Mesendoderm (in vitro differentiated cells): ENCODE measurements at regions not wholly inside any gene's neighbourhood (a gene's known extent, or its start where the extent isn't known, plus 50 kb on each side); places are given as distances from the start of the nearest gene placed in this dataset.

Source experiments
- DNase-seq: peaks from one replicate; pipeline ENCODE4 v3.0.0; 2013
- H2AK5ac ChIP-seq: 2 replicates; pipeline ENCODE4 v1.6.1; 2013; ENCODE audit warnings: low read length, inconsistent platforms
- H2BK120ac ChIP-seq: 2 replicates; pipeline ENCODE4 v1.6.1; 2013; ENCODE audit warnings: low read depth, mild to moderate bottlenecking, low read length, moderate library complexity, mixed read lengths
- H2BK15ac ChIP-seq: replicated peaks from 2 replicates; pipeline ENCODE4 v1.6.1; 2013; ENCODE audit warnings: low read depth, mild to moderate bottlenecking, moderate library complexity
- H2BK5ac ChIP-seq: 2 replicates; pipeline ENCODE4 v1.6.1; 2013; ENCODE audit warnings: low read length, inconsistent platforms
- H3K18ac ChIP-seq: 2 replicates; pipeline ENCODE4 v1.6.1; 2013; ENCODE audit warnings: mild to moderate bottlenecking, low read length, mixed read lengths
- H3K23ac ChIP-seq: one replicate; pipeline ENCODE4 v1.6.1; 2013; ENCODE audit warnings: low read length
- H3K27ac ChIP-seq: 2 replicates; pipeline ENCODE4 v1.5.1; 2013; ENCODE audit warnings: low read depth, mild to moderate bottlenecking, inconsistent platforms, low read length, moderate library complexity
- H3K27me3 ChIP-seq: 2 replicates; pipeline ENCODE4 v1.6.1; 2013; ENCODE audit warnings: low read length, control low read depth, mild to moderate bottlenecking, inconsistent platforms; ENCODE audit not compliant: insufficient read depth, poor library complexity
- H3K36me3 ChIP-seq: 2 replicates; pipeline ENCODE4 v1.6.1; 2013; ENCODE audit warnings: low read length, inconsistent platforms; ENCODE audit not compliant: control insufficient read depth, insufficient read depth
- H3K4ac ChIP-seq: one replicate; pipeline ENCODE4 v1.6.1; 2013; ENCODE audit warnings: low read depth, mild to moderate bottlenecking, low read length, moderate library complexity
- H3K4me1 ChIP-seq: 2 replicates; pipeline ENCODE4 v1.6.1; 2013; ENCODE audit warnings: low read depth, low read length, inconsistent platforms; ENCODE audit not compliant: control insufficient read depth
- H3K4me2 ChIP-seq: 2 replicates; pipeline ENCODE4 v1.6.1; 2013; ENCODE audit warnings: low read length
- H3K4me3 ChIP-seq: 2 replicates; pipeline ENCODE4 v1.5.1; 2013; ENCODE audit warnings: mild to moderate bottlenecking, low read length
- H3K56ac ChIP-seq: one replicate; pipeline ENCODE4 v1.6.1; 2013; ENCODE audit warnings: low read length
- H3K79me1 ChIP-seq: 2 replicates; pipeline ENCODE4 v1.6.1; 2013; ENCODE audit warnings: low read length, inconsistent platforms
- H3K79me2 ChIP-seq: 2 replicates; pipeline ENCODE4 v1.6.1; 2013; ENCODE audit warnings: mild to moderate bottlenecking, low read length; ENCODE audit not compliant: control insufficient read depth, insufficient read depth
- H3K9ac ChIP-seq: 2 replicates; pipeline ENCODE4 v1.6.1; 2013; ENCODE audit warnings: low read length, inconsistent platforms
- H4K5ac ChIP-seq: one replicate; pipeline ENCODE4 v1.6.1; 2013; ENCODE audit warnings: low read length
- H4K8ac ChIP-seq: one replicate; pipeline ENCODE4 v1.6.1; 2013; ENCODE audit warnings: low read depth, mild to moderate bottlenecking, control low read depth, low read length, moderate library complexity
- WGBS: extraction: QIAGEN DNeasy Blood & Tissue Kit; methylation state at CpG from one replicate; pipeline ENCODE4 v1.1.7; 2013; ENCODE audit warnings: low lambda C conversion rate, missing lambda C conversion rate; ENCODE audit not compliant: insufficient coverage; ENCODE audit errors: extremely low coverage; 5-methylcytosine and 5-hydroxymethylcytosine counted together

- no CpG with 5 or more reads among the region's 1 CpG for WGBS
Measured at GRCh38 chr13:104086210-104086609, 1020.0 kb upstream of the SLC10A2 start.

DNA sequence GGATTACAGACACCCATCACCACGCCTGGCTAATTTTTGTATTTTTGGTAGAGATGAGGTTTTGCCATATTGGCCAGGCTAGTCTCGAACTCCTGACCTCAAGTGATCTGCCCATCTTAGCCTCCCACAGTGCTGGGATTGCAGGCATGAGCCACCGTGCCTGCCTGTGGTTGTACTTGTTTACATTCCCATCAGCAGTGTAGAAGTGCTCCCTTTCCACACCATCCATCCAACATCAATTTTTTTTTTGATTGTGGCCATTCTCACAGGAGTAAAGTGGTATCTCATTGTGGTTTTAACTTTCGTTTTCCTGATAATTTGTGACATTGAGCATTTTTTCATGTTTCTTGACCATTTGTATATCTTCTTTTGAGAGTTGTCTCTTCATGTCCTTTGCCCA lies 1019.4 kb upstream of the SLC10A2 start:
- no peaks in the 10 kb centered on the region for H3K79me1 ChIP-seq
- no peak overlapping the region for H3K23ac ChIP-seq
- no peaks in the 10 kb centered on the region for H3K27me3 ChIP-seq
- no peak for DNase-seq
- no peak overlapping the region for H3K27ac ChIP-seq
- H3K4me2 ChIP-seq = no peak overlapping the region
- H3K18ac ChIP-seq = no peak overlapping the region
- H3K36me3 ChIP-seq = no peaks in the 10 kb centered on the region
- H4K8ac ChIP-seq = no peak overlapping the region
- WGBS = no CpG with 5 or more reads among the region's 4 CpGs
- no peak overlapping the region for H3K4ac ChIP-seq
- no peak overlapping the region for H2BK120ac ChIP-seq
- H3K56ac ChIP-seq = no peak overlapping the region
- H2BK15ac ChIP-seq = no peak overlapping the region
- H3K79me2 ChIP-seq = no peaks in the 10 kb centered on the region
- no peak overlapping the region for H3K4me3 ChIP-seq
- H2BK5ac ChIP-seq = no peak overlapping the region
- no peak overlapping the region for H4K5ac ChIP-seq
- H3K4me1 ChIP-seq = no peaks in the 10 kb centered on the region
- no peak overlapping the region for H3K9ac ChIP-seq
- H2AK5ac ChIP-seq = no peak overlapping the region

More at GRCh38 chr13:104086210-104086609, 1020.0 kb upstream of the SLC10A2 start:
- H3K4me3 ChIP-seq = no peak overlapping the region
- no peak overlapping the region for H4K8ac ChIP-seq
- no peak overlapping the region for H2AK5ac ChIP-seq
- H3K27ac ChIP-seq = no peak overlapping the region
- no peak overlapping the region for H2BK5ac ChIP-seq
- no peaks in the 10 kb centered on the region for H3K27me3 ChIP-seq
- H3K36me3 ChIP-seq = no peaks in the 10 kb centered on the region
- H4K5ac ChIP-seq = no peak overlapping the region
- H3K23ac ChIP-seq = no peak overlapping the region
- H3K79me1 ChIP-seq = no peaks in the 10 kb centered on the region
- H3K4me1 ChIP-seq = no peaks in the 10 kb centered on the region
- H3K4ac ChIP-seq = no peak overlapping the region
- no peak overlapping the region for H3K18ac ChIP-seq
- H2BK15ac ChIP-seq = no peak overlapping the region
- H3K4me2 ChIP-seq = no peak overlapping the region
- no peak for DNase-seq
- no peak overlapping the region for H3K9ac ChIP-seq
- H3K79me2 ChIP-seq = no peaks in the 10 kb centered on the region
- H2BK120ac ChIP-seq = no peak overlapping the region
- H3K56ac ChIP-seq = no peak overlapping the region

- Histone ChIP-seq H3K23ac (no peak overlapping the region), H4K8ac (no peak overlapping the region), H2BK5ac (no peak overlapping the region), H2BK15ac (no peak overlapping the region), H3K36me3 (no peaks in the 10 kb centered on the region), H3K79me2 (no peaks in the 10 kb centered on the region), H3K4me1 (no peaks in the 10 kb centered on the region), H3K4me2 (no peak overlapping the region), H3K9ac (no peak overlapping the region), H3K4ac (no peak overlapping the region), H3K27me3 (no peaks in the 10 kb centered on the region), H2AK5ac (no peak overlapping the region), H3K4me3 (no peak overlapping the region), H3K27ac (no peak overlapping the region), H3K56ac (no peak overlapping the region), H4K5ac (no peak overlapping the region), H3K18ac (no peak overlapping the region), H3K79me1 (no peaks in the 10 kb centered on the region), H2BK120ac (no peak overlapping the region)
- WGBS = no CpG with 5 or more reads among the region's 2 CpGs
- DNase-seq = no peak
Measured at GRCh38 chr13:104074326-104074725, 1008.1 kb upstream of the SLC10A2 start.

DNA sequence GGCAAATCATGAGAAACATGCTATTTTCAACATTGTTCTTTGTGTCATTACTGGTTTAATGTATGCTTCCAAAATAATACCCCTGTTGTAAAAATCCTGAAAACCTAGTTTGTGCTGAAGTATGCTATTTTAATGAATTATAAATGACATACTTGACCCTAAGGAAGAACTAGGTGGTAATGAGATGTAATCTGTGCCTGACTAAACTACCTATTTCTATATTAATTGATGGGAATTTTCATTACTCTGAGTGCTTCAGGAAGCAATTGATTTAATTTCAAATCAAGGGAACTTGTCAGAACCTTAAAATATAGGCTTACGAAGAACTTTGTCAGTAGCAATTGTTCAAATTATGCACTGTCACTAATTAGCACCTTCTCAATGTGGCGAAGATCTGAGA lies 1005.6 kb upstream of the SLC10A2 start:
- Histone ChIP-seq H2BK5ac (no peak overlapping the region), H2AK5ac (no peak overlapping the region), H3K4me3 (no peak overlapping the region), H3K56ac (no peak overlapping the region), H3K4ac (no peak overlapping the region), H3K9ac (no peak overlapping the region), H3K4me1 (no peaks in the 10 kb centered on the region), H2BK15ac (no peak overlapping the region), H3K36me3 (no peaks in the 10 kb centered on the region), H3K23ac (no peak overlapping the region), H3K4me2 (no peak overlapping the region), H2BK120ac (no peak overlapping the region), H3K27ac (no peak overlapping the region), H3K79me1 (no peaks in the 10 kb centered on the region), H4K8ac (no peak overlapping the region), H4K5ac (no peak overlapping the region), H3K18ac (no peak overlapping the region), H3K79me2 (no peaks in the 10 kb centered on the region), H3K27me3 (no peaks in the 10 kb centered on the region)
- no peak for DNase-seq
- no CpG with 5 or more reads among the region's 2 CpGs for WGBS

DNA sequence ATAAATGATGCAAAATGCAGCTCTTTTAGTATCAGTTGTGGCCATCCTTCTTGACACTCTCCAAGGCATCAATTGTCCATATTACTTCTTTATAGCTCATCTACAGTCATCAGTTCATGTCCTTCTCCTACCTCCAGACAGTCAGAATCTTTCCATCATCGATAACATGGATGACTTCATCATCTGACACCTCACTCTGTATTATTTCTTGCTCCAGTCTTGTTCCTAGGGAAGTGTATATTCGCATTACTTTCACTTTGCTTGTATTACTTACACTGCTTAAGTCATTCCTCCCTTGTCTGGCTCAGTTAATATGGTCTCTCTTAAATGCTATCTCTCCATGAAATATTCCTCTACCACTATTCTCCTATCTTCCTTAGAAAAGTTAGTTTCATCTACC lies 999.1 kb upstream of the SLC10A2 start:
- Histone ChIP-seq H3K79me2 (no peaks in the 10 kb centered on the region), H3K27me3 (no peaks in the 10 kb centered on the region), H3K4ac (no peak overlapping the region), H4K8ac (no peak overlapping the region), H3K18ac (no peak overlapping the region), H3K4me2 (no peak overlapping the region), H3K36me3 (no peaks in the 10 kb centered on the region), H3K23ac (no peak overlapping the region), H3K27ac (no peak overlapping the region), H2BK120ac (no peak overlapping the region), H3K56ac (no peak overlapping the region), H3K4me1 (no peaks in the 10 kb centered on the region), H2AK5ac (no peak overlapping the region), H2BK15ac (no peak overlapping the region), H4K5ac (no peak overlapping the region), H2BK5ac (no peak overlapping the region), H3K79me1 (no peaks in the 10 kb centered on the region), H3K9ac (no peak overlapping the region), H3K4me3 (no peak overlapping the region)
- no peak for DNase-seq
- no CpG with 5 or more reads among the region's 2 CpGs for WGBS

- Histone ChIP-seq H3K36me3 (no peaks in the 10 kb centered on the region), H2BK5ac (no peak overlapping the region), H3K56ac (no peak overlapping the region), H3K79me1 (no peaks in the 10 kb centered on the region), H3K4me2 (no peak overlapping the region), H3K27me3 (no peaks in the 10 kb centered on the region), H3K4me3 (no peak overlapping the region), H3K18ac (no peak overlapping the region), H3K27ac (no peak overlapping the region), H4K5ac (no peak overlapping the region), H3K4me1 (no peaks in the 10 kb centered on the region), H2BK15ac (no peak overlapping the region), H2BK120ac (no peak overlapping the region), H3K4ac (no peak overlapping the region), H3K9ac (no peak overlapping the region), H3K79me2 (no peaks in the 10 kb centered on the region), H2AK5ac (no peak overlapping the region), H3K23ac (no peak overlapping the region), H4K8ac (no peak overlapping the region)
- WGBS = no CpG with 5 or more reads among the region's 4 CpGs
- DNase-seq = no peak
Measured at GRCh38 chr13:104057861-104058260, 991.6 kb upstream of the SLC10A2 start.
